ENCODE measurements at regions not wholly inside any gene's neighbourhood (a gene's known extent, or its start where the extent isn't known, plus 50 kb on each side); places are given as distances from the start of the nearest gene placed in this dataset.

GRCh38 chr7:96949766-96950165 is 55.6 kb upstream of the DLX6 start (continued):
- TF ChIP-seq LRRFIP1 (CRISPR knock-in tag; conservative IDR thresholded peaks at IDR 0.05) (no peak), IRF2 (CRISPR knock-in tag; IDR thresholded peaks at IDR 0.05) (no peak), XRCC5 (optimal IDR thresholded peaks at IDR 0.05; ENCODE audit: low read length) (no peak), ZBTB4 (CRISPR knock-in tag; IDR thresholded peaks at IDR 0.05; ENCODE audit: borderline replicate concordance) (no peak), ZNF251 (CRISPR knock-in tag; IDR thresholded peaks at IDR 0.05) (no peak), FOXA1 (IDR thresholded peaks at IDR 0.05) (no peak), FOXA1 (CRISPR knock-in tag; IDR thresholded peaks at IDR 0.05) (peak; percentile 71), ZNF101 (CRISPR knock-in tag; IDR thresholded peaks at IDR 0.05; ENCODE audit: borderline replicate concordance, low read depth) (no peak), TEAD3 (CRISPR knock-in tag; optimal IDR thresholded peaks at IDR 0.05; ENCODE audit: borderline replicate concordance) (peak; percentile 37), CEBPG (CRISPR knock-in tag; IDR thresholded peaks at IDR 0.05) (no peak), DRAP1 (CRISPR knock-in tag; IDR thresholded peaks at IDR 0.05) (no peak), ZNF552 (CRISPR knock-in tag; IDR thresholded peaks at IDR 0.05; ENCODE audit: borderline replicate concordance) (no peak), ZNF136 (CRISPR knock-in tag; IDR thresholded peaks at IDR 0.05; ENCODE audit: low read depth) (no peak), ZNF607 (CRISPR knock-in tag; IDR thresholded peaks at IDR 0.05; ENCODE audit: borderline replicate concordance) (no peak), HOXA9 (CRISPR knock-in tag; IDR thresholded peaks at IDR 0.05; ENCODE audit: borderline replicate concordance) (no peak), ZNF776 (CRISPR knock-in tag; IDR thresholded peaks at IDR 0.05) (no peak), GTF3A (CRISPR knock-in tag; conservative IDR thresholded peaks at IDR 0.05) (no peak), ZNF121 (CRISPR knock-in tag; IDR thresholded peaks at IDR 0.05) (no peak), MTERF4 (CRISPR knock-in tag; IDR thresholded peaks at IDR 0.05) (no peak), ZNF296 (CRISPR knock-in tag; conservative IDR thresholded peaks at IDR 0.05) (no peak), MED8 (CRISPR knock-in tag; IDR thresholded peaks at IDR 0.05; ENCODE audit: insufficient replicate concordance) (no peak), PAF1 (CRISPR knock-in tag; IDR thresholded peaks at IDR 0.05) (no peak), ZBTB26 (CRISPR knock-in tag; IDR thresholded peaks at IDR 0.05; ENCODE audit: borderline replicate concordance) (no peak), ESRRA (CRISPR knock-in tag; IDR thresholded peaks at IDR 0.05; ENCODE audit: low read depth) (no peak), MAFK (conservative IDR thresholded peaks at IDR 0.05 in 1 of 2, IDR thresholded peaks at IDR 0.05 in 1 of 2; ENCODE audit: low read length in 2 of 2) (peak; percentile 81 to 85)
